Liver (tissue), 3 donors: ENCODE measurements at regions not wholly inside any gene's neighbourhood (a gene's known extent, or its start where the extent isn't known, plus 50 kb on each side); places are given as distances from the start of the nearest gene placed in this dataset.
"Not testable (repeated sequence)": the region's sequence is repeated elsewhere in the genome, so short reads cannot be mapped to it uniquely, and the experiment has no call there.

Experiments used
- EGR1 ChIP-seq, 2 donors: IDR thresholded peaks; 2 replicates each; pipeline ENCODE4 v1.6.1; 2016 to 2018; ENCODE audit warnings: antibody characterized with exemption in 2 of 2, low read depth in 2 of 2
- GABPA ChIP-seq, 2 donors: IDR thresholded peaks in 1 of 2; conservative IDR thresholded peaks in 1 of 2; 2 replicates each; pipeline ENCODE4 v1.6.1; 2016; ENCODE audit warnings: antibody characterized with exemption in 2 of 2, mild to moderate bottlenecking in 1 of 2, moderate library complexity in 1 of 2
- JUND ChIP-seq, 2 donors: IDR thresholded peaks; 2 replicates each; pipeline ENCODE4 v1.6.1; 2016; ENCODE audit warnings: antibody characterized with exemption in 2 of 2
- RAD21 ChIP-seq, 2 donors: IDR thresholded peaks; 2 replicates each; pipeline ENCODE4 v1.6.1; 2016; ENCODE audit warnings: antibody characterized with exemption in 2 of 2, mild to moderate bottlenecking in 2 of 2
- SP1 ChIP-seq: IDR thresholded peaks from 2 replicates; pipeline ENCODE4 v1.6.1; 2018; ENCODE audit warnings: antibody characterized with exemption, mild to moderate bottlenecking
- TAF1 ChIP-seq: conservative IDR thresholded peaks from 2 replicates; pipeline ENCODE4 v1.6.1; 2016; ENCODE audit warnings: antibody characterized with exemption, mild to moderate bottlenecking
- YY1 ChIP-seq: IDR thresholded peaks from 2 replicates; pipeline ENCODE4 v1.6.1; 2016; ENCODE audit warnings: antibody characterized with exemption, mild to moderate bottlenecking
- TF ChIP-seq, protein P1 (sequence below): fragments of 150-350 bp; IDR thresholded peaks from 2 replicates; pipeline ENCODE4 v1.5.1; 2017; ENCODE audit warnings: improper control_type of control experiment, low read depth, low read length; ENCODE audit not compliant: missing input control
- TF ChIP-seq, protein P2 (sequence below): IDR thresholded peaks from 2 replicates; pipeline ENCODE4 v1.6.1; 2016; ENCODE audit warnings: antibody characterized with exemption
- TF ChIP-seq, protein P3 (sequence below): IDR thresholded peaks from 2 replicates; pipeline ENCODE4 v1.6.1; 2016; ENCODE audit warnings: antibody characterized with exemption, mild to moderate bottlenecking
- donor health status: healthy.
- donor health status: healthy.

DNA sequence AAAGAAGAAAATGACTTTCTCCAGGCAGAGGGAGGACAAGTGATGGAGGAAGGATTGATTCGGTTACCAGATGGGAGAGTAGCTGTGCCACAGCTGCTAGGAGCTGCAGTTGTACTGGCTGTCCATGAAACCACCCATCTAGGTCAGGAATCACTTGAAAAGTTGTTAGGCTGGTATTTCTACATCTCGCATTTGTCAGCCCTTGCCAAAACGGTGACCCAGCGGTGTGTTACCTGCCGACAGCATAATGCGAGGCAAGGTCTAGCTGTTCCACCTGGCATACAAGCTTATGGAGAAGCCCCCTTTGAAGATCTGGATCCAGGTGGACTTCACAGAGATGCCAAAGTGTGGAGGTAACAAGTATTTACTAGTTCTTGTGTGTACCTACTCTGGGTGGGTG, 238.7 kb downstream of the NAP1L3 start:
- TF ChIP-seq, protein P1, sequence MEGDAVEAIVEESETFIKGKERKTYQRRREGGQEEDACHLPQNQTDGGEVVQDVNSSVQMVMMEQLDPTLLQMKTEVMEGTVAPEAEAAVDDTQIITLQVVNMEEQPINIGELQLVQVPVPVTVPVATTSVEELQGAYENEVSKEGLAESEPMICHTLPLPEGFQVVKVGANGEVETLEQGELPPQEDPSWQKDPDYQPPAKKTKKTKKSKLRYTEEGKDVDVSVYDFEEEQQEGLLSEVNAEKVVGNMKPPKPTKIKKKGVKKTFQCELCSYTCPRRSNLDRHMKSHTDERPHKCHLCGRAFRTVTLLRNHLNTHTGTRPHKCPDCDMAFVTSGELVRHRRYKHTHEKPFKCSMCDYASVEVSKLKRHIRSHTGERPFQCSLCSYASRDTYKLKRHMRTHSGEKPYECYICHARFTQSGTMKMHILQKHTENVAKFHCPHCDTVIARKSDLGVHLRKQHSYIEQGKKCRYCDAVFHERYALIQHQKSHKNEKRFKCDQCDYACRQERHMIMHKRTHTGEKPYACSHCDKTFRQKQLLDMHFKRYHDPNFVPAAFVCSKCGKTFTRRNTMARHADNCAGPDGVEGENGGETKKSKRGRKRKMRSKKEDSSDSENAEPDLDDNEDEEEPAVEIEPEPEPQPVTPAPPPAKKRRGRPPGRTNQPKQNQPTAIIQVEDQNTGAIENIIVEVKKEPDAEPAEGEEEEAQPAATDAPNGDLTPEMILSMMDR: not testable (repeated sequence)
- not testable (repeated sequence) for TF ChIP-seq GABPA (IDR thresholded peaks at IDR 0.05 in 1 of 2, conservative IDR thresholded peaks at IDR 0.05 in 1 of 2); RAD21 (IDR thresholded peaks at IDR 0.05); YY1; TAF1; EGR1 (IDR thresholded peaks at IDR 0.05; ENCODE audit: low read depth in 2 of 2); JUND (IDR thresholded peaks at IDR 0.05); SP1
- TF ChIP-seq, protein P2, sequence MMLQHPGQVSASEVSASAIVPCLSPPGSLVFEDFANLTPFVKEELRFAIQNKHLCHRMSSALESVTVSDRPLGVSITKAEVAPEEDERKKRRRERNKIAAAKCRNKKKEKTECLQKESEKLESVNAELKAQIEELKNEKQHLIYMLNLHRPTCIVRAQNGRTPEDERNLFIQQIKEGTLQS: not testable (repeated sequence)
- TF ChIP-seq, protein P3, sequence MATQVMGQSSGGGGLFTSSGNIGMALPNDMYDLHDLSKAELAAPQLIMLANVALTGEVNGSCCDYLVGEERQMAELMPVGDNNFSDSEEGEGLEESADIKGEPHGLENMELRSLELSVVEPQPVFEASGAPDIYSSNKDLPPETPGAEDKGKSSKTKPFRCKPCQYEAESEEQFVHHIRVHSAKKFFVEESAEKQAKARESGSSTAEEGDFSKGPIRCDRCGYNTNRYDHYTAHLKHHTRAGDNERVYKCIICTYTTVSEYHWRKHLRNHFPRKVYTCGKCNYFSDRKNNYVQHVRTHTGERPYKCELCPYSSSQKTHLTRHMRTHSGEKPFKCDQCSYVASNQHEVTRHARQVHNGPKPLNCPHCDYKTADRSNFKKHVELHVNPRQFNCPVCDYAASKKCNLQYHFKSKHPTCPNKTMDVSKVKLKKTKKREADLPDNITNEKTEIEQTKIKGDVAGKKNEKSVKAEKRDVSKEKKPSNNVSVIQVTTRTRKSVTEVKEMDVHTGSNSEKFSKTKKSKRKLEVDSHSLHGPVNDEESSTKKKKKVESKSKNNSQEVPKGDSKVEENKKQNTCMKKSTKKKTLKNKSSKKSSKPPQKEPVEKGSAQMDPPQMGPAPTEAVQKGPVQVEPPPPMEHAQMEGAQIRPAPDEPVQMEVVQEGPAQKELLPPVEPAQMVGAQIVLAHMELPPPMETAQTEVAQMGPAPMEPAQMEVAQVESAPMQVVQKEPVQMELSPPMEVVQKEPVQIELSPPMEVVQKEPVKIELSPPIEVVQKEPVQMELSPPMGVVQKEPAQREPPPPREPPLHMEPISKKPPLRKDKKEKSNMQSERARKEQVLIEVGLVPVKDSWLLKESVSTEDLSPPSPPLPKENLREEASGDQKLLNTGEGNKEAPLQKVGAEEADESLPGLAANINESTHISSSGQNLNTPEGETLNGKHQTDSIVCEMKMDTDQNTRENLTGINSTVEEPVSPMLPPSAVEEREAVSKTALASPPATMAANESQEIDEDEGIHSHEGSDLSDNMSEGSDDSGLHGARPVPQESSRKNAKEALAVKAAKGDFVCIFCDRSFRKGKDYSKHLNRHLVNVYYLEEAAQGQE: not testable (repeated sequence)
